PC-3 (cell line): ENCODE measurements at regions not wholly inside any gene's neighbourhood (a gene's known extent, or its start where the extent isn't known, plus 50 kb on each side); places are given as distances from the start of the nearest gene placed in this dataset.

Source experiments
- CTCF ChIP-seq: fragments of 300-600 bp; sonication (generic); conservative IDR thresholded peaks from 2 replicates; pipeline ENCODE4 v1.5.1; 2017; ENCODE audit warnings: antibody characterized with exemption, low read depth, mild to moderate bottlenecking, low read length
- EZH2 ChIP-seq: fragments of 300-600 bp; sonication (generic); IDR thresholded peaks from one replicate; pipeline ENCODE4 v1.6.1; 2017; ENCODE audit warnings: antibody characterized with exemption, mild to moderate bottlenecking, low read length; ENCODE audit not compliant: unreplicated experiment

GRCh38 chrX:45851434-45851991 lies 650.8 kb upstream of the DIPK2B start:
- TF ChIP-seq CTCF (no peak), EZH2 (no peak)
